A549 (cell line): ENCODE measurements at regions not wholly inside any gene's neighbourhood (a gene's known extent, or its start where the extent isn't known, plus 50 kb on each side); places are given as distances from the start of the nearest gene placed in this dataset.

Source experiments
- KDM1A ChIP-seq: fragments of 200-600 bp; sonication (generic); IDR thresholded peaks from 2 replicates; pipeline ENCODE4 v1.6.1; 2016; ENCODE audit warnings: low read depth, mild to moderate bottlenecking
- MAFK ChIP-seq: fragments of 450-650 bp; IDR thresholded peaks from 2 replicates; pipeline ENCODE4 v1.6.1; 2014; ENCODE audit not compliant: partially characterized antibody
- POLR2A ChIP-seq: IDR thresholded peaks from 2 replicates; pipeline ENCODE4 v1.6.1; 2012; ENCODE audit warnings: mild to moderate bottlenecking, low read length
- TF ChIP-seq, protein P1 (sequence below): fragments of 200-600 bp; sonication (generic); IDR thresholded peaks from 2 replicates; pipeline ENCODE4 v1.6.1; 2016; ENCODE audit warnings: antibody characterized with exemption, mild to moderate bottlenecking, moderate library complexity

DNA sequence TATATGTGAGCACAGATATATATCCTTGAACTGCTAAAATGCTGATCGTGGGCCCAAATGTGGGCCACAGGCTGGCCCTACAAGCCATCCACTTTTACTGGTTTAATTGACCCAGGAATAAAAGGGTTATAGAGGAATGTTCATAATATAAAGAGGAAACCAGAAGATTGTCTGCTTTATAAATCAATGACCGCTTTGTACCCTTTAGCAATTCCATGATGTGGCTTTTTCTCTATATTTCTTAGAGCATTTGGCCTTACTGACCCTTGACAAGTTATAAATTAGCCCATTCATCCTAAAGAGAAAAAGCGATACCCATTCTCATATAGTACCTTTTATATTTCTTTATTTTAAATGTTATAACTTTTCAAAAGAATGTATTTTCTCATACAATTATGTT, 87.1 kb upstream of the ITGA4 start:
- no peak for TF ChIP-seq MAFK
- no peak for TF ChIP-seq KDM1A
- TF ChIP-seq POLR2A, result no peak
- TF ChIP-seq, protein P1, sequence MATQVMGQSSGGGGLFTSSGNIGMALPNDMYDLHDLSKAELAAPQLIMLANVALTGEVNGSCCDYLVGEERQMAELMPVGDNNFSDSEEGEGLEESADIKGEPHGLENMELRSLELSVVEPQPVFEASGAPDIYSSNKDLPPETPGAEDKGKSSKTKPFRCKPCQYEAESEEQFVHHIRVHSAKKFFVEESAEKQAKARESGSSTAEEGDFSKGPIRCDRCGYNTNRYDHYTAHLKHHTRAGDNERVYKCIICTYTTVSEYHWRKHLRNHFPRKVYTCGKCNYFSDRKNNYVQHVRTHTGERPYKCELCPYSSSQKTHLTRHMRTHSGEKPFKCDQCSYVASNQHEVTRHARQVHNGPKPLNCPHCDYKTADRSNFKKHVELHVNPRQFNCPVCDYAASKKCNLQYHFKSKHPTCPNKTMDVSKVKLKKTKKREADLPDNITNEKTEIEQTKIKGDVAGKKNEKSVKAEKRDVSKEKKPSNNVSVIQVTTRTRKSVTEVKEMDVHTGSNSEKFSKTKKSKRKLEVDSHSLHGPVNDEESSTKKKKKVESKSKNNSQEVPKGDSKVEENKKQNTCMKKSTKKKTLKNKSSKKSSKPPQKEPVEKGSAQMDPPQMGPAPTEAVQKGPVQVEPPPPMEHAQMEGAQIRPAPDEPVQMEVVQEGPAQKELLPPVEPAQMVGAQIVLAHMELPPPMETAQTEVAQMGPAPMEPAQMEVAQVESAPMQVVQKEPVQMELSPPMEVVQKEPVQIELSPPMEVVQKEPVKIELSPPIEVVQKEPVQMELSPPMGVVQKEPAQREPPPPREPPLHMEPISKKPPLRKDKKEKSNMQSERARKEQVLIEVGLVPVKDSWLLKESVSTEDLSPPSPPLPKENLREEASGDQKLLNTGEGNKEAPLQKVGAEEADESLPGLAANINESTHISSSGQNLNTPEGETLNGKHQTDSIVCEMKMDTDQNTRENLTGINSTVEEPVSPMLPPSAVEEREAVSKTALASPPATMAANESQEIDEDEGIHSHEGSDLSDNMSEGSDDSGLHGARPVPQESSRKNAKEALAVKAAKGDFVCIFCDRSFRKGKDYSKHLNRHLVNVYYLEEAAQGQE, result no peak
